Mesendoderm (in vitro differentiated cells): ENCODE measurements at regions not wholly inside any gene's neighbourhood (a gene's known extent, or its start where the extent isn't known, plus 50 kb on each side); places are given as distances from the start of the nearest gene placed in this dataset.

Experiments used
- DNase-seq: peaks from one replicate; pipeline ENCODE4 v3.0.0; 2013
- H2AK5ac ChIP-seq: 2 replicates; pipeline ENCODE4 v1.6.1; 2013; ENCODE audit warnings: low read length, inconsistent platforms
- H2BK120ac ChIP-seq: 2 replicates; pipeline ENCODE4 v1.6.1; 2013; ENCODE audit warnings: low read depth, mild to moderate bottlenecking, low read length, moderate library complexity, mixed read lengths
- H2BK15ac ChIP-seq: replicated peaks from 2 replicates; pipeline ENCODE4 v1.6.1; 2013; ENCODE audit warnings: low read depth, mild to moderate bottlenecking, moderate library complexity
- H2BK5ac ChIP-seq: 2 replicates; pipeline ENCODE4 v1.6.1; 2013; ENCODE audit warnings: low read length, inconsistent platforms
- H3K18ac ChIP-seq: 2 replicates; pipeline ENCODE4 v1.6.1; 2013; ENCODE audit warnings: mild to moderate bottlenecking, low read length, mixed read lengths
- H3K23ac ChIP-seq: one replicate; pipeline ENCODE4 v1.6.1; 2013; ENCODE audit warnings: low read length
- H3K27ac ChIP-seq: 2 replicates; pipeline ENCODE4 v1.5.1; 2013; ENCODE audit warnings: low read depth, mild to moderate bottlenecking, inconsistent platforms, low read length, moderate library complexity
- H3K27me3 ChIP-seq: 2 replicates; pipeline ENCODE4 v1.6.1; 2013; ENCODE audit warnings: low read length, control low read depth, mild to moderate bottlenecking, inconsistent platforms; ENCODE audit not compliant: insufficient read depth, poor library complexity
- H3K36me3 ChIP-seq: 2 replicates; pipeline ENCODE4 v1.6.1; 2013; ENCODE audit warnings: low read length, inconsistent platforms; ENCODE audit not compliant: control insufficient read depth, insufficient read depth
- H3K4ac ChIP-seq: one replicate; pipeline ENCODE4 v1.6.1; 2013; ENCODE audit warnings: low read depth, mild to moderate bottlenecking, low read length, moderate library complexity
- H3K4me1 ChIP-seq: 2 replicates; pipeline ENCODE4 v1.6.1; 2013; ENCODE audit warnings: low read depth, low read length, inconsistent platforms; ENCODE audit not compliant: control insufficient read depth
- H3K4me2 ChIP-seq: 2 replicates; pipeline ENCODE4 v1.6.1; 2013; ENCODE audit warnings: low read length
- H3K4me3 ChIP-seq: 2 replicates; pipeline ENCODE4 v1.5.1; 2013; ENCODE audit warnings: mild to moderate bottlenecking, low read length
- H3K56ac ChIP-seq: one replicate; pipeline ENCODE4 v1.6.1; 2013; ENCODE audit warnings: low read length
- H3K79me1 ChIP-seq: 2 replicates; pipeline ENCODE4 v1.6.1; 2013; ENCODE audit warnings: low read length, inconsistent platforms
- H3K79me2 ChIP-seq: 2 replicates; pipeline ENCODE4 v1.6.1; 2013; ENCODE audit warnings: mild to moderate bottlenecking, low read length; ENCODE audit not compliant: control insufficient read depth, insufficient read depth
- H3K9ac ChIP-seq: 2 replicates; pipeline ENCODE4 v1.6.1; 2013; ENCODE audit warnings: low read length, inconsistent platforms
- H4K5ac ChIP-seq: one replicate; pipeline ENCODE4 v1.6.1; 2013; ENCODE audit warnings: low read length
- H4K8ac ChIP-seq: one replicate; pipeline ENCODE4 v1.6.1; 2013; ENCODE audit warnings: low read depth, mild to moderate bottlenecking, control low read depth, low read length, moderate library complexity
- WGBS: extraction: QIAGEN DNeasy Blood & Tissue Kit; methylation state at CpG from one replicate; pipeline ENCODE4 v1.1.7; 2013; ENCODE audit warnings: low lambda C conversion rate, missing lambda C conversion rate; ENCODE audit not compliant: insufficient coverage; ENCODE audit errors: extremely low coverage; 5-methylcytosine and 5-hydroxymethylcytosine counted together

GRCh38 chr11:23006730-23007129 lies 146.5 kb upstream of the CCDC179 start:
- H4K5ac ChIP-seq: no peak overlapping the region
- H3K79me1 ChIP-seq: no peaks in the 10 kb centered on the region
- H3K9ac ChIP-seq: no peak overlapping the region
- no peak overlapping the region for H3K4ac ChIP-seq
- H2BK15ac ChIP-seq: no peak overlapping the region
- no peaks in the 10 kb centered on the region for H3K79me2 ChIP-seq
- H3K27me3 ChIP-seq: no peaks in the 10 kb centered on the region
- H3K27ac ChIP-seq: no peak overlapping the region
- no peak overlapping the region for H3K4me2 ChIP-seq
- H3K18ac ChIP-seq: no peak overlapping the region
- no peak overlapping the region for H3K23ac ChIP-seq
- H3K4me3 ChIP-seq: no peak overlapping the region
- H2BK120ac ChIP-seq: no peak overlapping the region
- no peak overlapping the region for H2BK5ac ChIP-seq
- no peak overlapping the region for H4K8ac ChIP-seq
- DNase-seq: no peak
- no peak overlapping the region for H3K56ac ChIP-seq
- no peaks in the 10 kb centered on the region for H3K4me1 ChIP-seq
- H3K36me3 ChIP-seq: no peaks in the 10 kb centered on the region
- H2AK5ac ChIP-seq: no peak overlapping the region
- no CpG with 5 or more reads among the region's 4 CpGs for WGBS

- no peak overlapping the region for H4K8ac ChIP-seq
- no peak overlapping the region for H2BK15ac ChIP-seq
- no peaks in the 10 kb centered on the region for H3K79me2 ChIP-seq
- H3K36me3 ChIP-seq: no peaks in the 10 kb centered on the region
- no peak overlapping the region for H3K4ac ChIP-seq
- no peak overlapping the region for H2BK5ac ChIP-seq
- H3K4me3 ChIP-seq: no peak overlapping the region
- no peak overlapping the region for H3K23ac ChIP-seq
- H3K79me1 ChIP-seq: no peaks in the 10 kb centered on the region
- no peak overlapping the region for H2AK5ac ChIP-seq
- no peak overlapping the region for H2BK120ac ChIP-seq
- H3K56ac ChIP-seq: no peak overlapping the region
- H3K18ac ChIP-seq: no peak overlapping the region
- no peaks in the 10 kb centered on the region for H3K4me1 ChIP-seq
- H3K9ac ChIP-seq: no peak overlapping the region
- no peak overlapping the region for H4K5ac ChIP-seq
- H3K4me2 ChIP-seq: no peak overlapping the region
- no peak for DNase-seq
- no peaks in the 10 kb centered on the region for H3K27me3 ChIP-seq
- no peak overlapping the region for H3K27ac ChIP-seq
Observed at GRCh38 chr11:23010790-23011335, 150.6 kb upstream of the CCDC179 start.

- no peaks in the 10 kb centered on the region for H3K27me3 ChIP-seq
- H3K4ac ChIP-seq: no peak overlapping the region
- H2BK5ac ChIP-seq: no peak overlapping the region
- no peak overlapping the region for H3K27ac ChIP-seq
- H2AK5ac ChIP-seq: no peak overlapping the region
- H3K23ac ChIP-seq: no peak overlapping the region
- H3K4me1 ChIP-seq: no peaks in the 10 kb centered on the region
- H3K4me2 ChIP-seq: no peak overlapping the region
- no peak overlapping the region for H3K4me3 ChIP-seq
- no peak overlapping the region for H3K18ac ChIP-seq
- no peak overlapping the region for H4K5ac ChIP-seq
- H4K8ac ChIP-seq: no peak overlapping the region
- H3K9ac ChIP-seq: no peak overlapping the region
- no peaks in the 10 kb centered on the region for H3K79me2 ChIP-seq
- DNase-seq: no peak
- no peak overlapping the region for H3K56ac ChIP-seq
- no peak overlapping the region for H2BK120ac ChIP-seq
- no peaks in the 10 kb centered on the region for H3K79me1 ChIP-seq
- no peaks in the 10 kb centered on the region for H3K36me3 ChIP-seq
- H2BK15ac ChIP-seq: no peak overlapping the region
- WGBS: no CpG with 5 or more reads among the region's 2 CpGs
Observed at GRCh38 chr11:23012930-23013329, 152.7 kb upstream of the CCDC179 start.

- Histone ChIP-seq H2BK120ac (no peak overlapping the region), H2BK15ac (no peak overlapping the region), H3K27me3 (no peaks in the 10 kb centered on the region), H3K4me3 (no peak overlapping the region), H4K5ac (no peak overlapping the region), H3K4me1 (no peaks in the 10 kb centered on the region), H3K4ac (no peak overlapping the region), H2AK5ac (no peak overlapping the region), H3K56ac (no peak overlapping the region), H3K4me2 (no peak overlapping the region), H3K79me1 (no peaks in the 10 kb centered on the region), H3K79me2 (no peaks in the 10 kb centered on the region), H3K27ac (no peak overlapping the region), H3K9ac (no peak overlapping the region), H3K23ac (no peak overlapping the region), H4K8ac (no peak overlapping the region), H2BK5ac (no peak overlapping the region), H3K36me3 (no peaks in the 10 kb centered on the region), H3K18ac (no peak overlapping the region)
- no peak for DNase-seq
- WGBS: no CpG with 5 or more reads among the region's 5 CpGs
Observed at GRCh38 chr11:23013509-23013908, 153.2 kb upstream of the CCDC179 start.

- Histone ChIP-seq H3K23ac (no peak overlapping the region), H4K5ac (no peak overlapping the region), H2BK15ac (no peak overlapping the region), H3K4ac (no peak overlapping the region), H4K8ac (no peak overlapping the region), H3K4me1 (no peaks in the 10 kb centered on the region), H3K56ac (no peak overlapping the region), H3K18ac (no peak overlapping the region), H3K79me1 (no peaks in the 10 kb centered on the region), H3K4me3 (no peak overlapping the region), H3K9ac (no peak overlapping the region), H3K27ac (no peak overlapping the region), H3K36me3 (no peaks in the 10 kb centered on the region), H3K27me3 (no peaks in the 10 kb centered on the region), H2BK120ac (no peak overlapping the region), H2BK5ac (no peak overlapping the region), H3K79me2 (no peaks in the 10 kb centered on the region), H2AK5ac (no peak overlapping the region), H3K4me2 (no peak overlapping the region)
- peak; percentile 56 for DNase-seq
- WGBS: no CpG with 5 or more reads among the region's 4 CpGs
Observed at GRCh38 chr11:23021287-23021863, 161.1 kb upstream of the CCDC179 start.

- H3K23ac ChIP-seq: no peak overlapping the region
- no peak overlapping the region for H2AK5ac ChIP-seq
- no CpG with 5 or more reads among the region's 3 CpGs for WGBS
- H3K79me1 ChIP-seq: no peaks in the 10 kb centered on the region
- no peak overlapping the region for H4K8ac ChIP-seq
- no peaks in the 10 kb centered on the region for H3K79me2 ChIP-seq
- no peak for DNase-seq
- H3K18ac ChIP-seq: no peak overlapping the region
- H4K5ac ChIP-seq: no peak overlapping the region
- H3K4me3 ChIP-seq: no peak overlapping the region
- H3K27me3 ChIP-seq: no peaks in the 10 kb centered on the region
- no peak overlapping the region for H2BK15ac ChIP-seq
- H3K4ac ChIP-seq: peak overlapping the region; percentile 68
- H3K4me2 ChIP-seq: no peak overlapping the region
- H3K4me1 ChIP-seq: no peaks in the 10 kb centered on the region
- no peak overlapping the region for H3K27ac ChIP-seq
- H2BK5ac ChIP-seq: no peak overlapping the region
- no peaks in the 10 kb centered on the region for H3K36me3 ChIP-seq
- peak overlapping the region; percentile 55 for H2BK120ac ChIP-seq
- no peak overlapping the region for H3K56ac ChIP-seq
- H3K9ac ChIP-seq: no peak overlapping the region
Observed at GRCh38 chr11:23022854-23023253, 162.6 kb upstream of the CCDC179 start.
